Uterus (tissue), 3 donors: ENCODE measurements at regions not wholly inside any gene's neighbourhood (a gene's known extent, or its start where the extent isn't known, plus 50 kb on each side); places are given as distances from the start of the nearest gene placed in this dataset.

Source experiments
- DNase-seq, 2 donors: peaks; one replicate each; pipeline ENCODE4 v3.0.0-alpha.2; 2019 to 2020
- H3K27ac ChIP-seq, 2 donors: fragments of 200-600 bp; sonication (generic); 1 replicate in 1 of 2; 2 replicates in 1 of 2; pipeline ENCODE4 v1.5.1; 2016 to 2018
- H3K27me3 ChIP-seq, 2 donors: fragments of 200-600 bp; sonication (generic); one replicate each; pipeline ENCODE4 v1.5.1; 2018 to 2019; ENCODE audit warnings: control low read depth in 1 of 2
- H3K36me3 ChIP-seq, 2 donors: fragments of 200-600 bp; sonication (generic); one replicate each; pipeline ENCODE4 v1.5.1; 2019; ENCODE audit warnings: control low read depth in 1 of 2
- H3K4me1 ChIP-seq, 2 donors: fragments of 200-600 bp; sonication (generic); one replicate each; pipeline ENCODE4 v1.5.1; 2018 to 2019; ENCODE audit warnings: control low read depth in 1 of 2
- H3K4me3 ChIP-seq, 2 donors: fragments of 200-600 bp; sonication (generic); 1 replicate in 1 of 2; 2 replicates in 1 of 2; pipeline ENCODE4 v1.5.1; 2018 to 2019; ENCODE audit warnings: mild to moderate bottlenecking in 1 of 2
- H3K9me3 ChIP-seq, 2 donors: fragments of 200-600 bp; sonication (generic); one replicate each; pipeline ENCODE4 v1.5.1; 2019; ENCODE audit warnings: control low read depth in 1 of 2
- CTCF ChIP-seq, 4 experiments: fragments of 200-600 bp in 2 of 4; fragments of 450-650 bp in 2 of 4; sonication (generic) in 2 of 4; IDR thresholded peaks; one replicate each; pipeline ENCODE4 v1.5.1; 2016 to 2019; ENCODE audit warnings: antibody characterized with exemption in 4 of 4, mild to moderate bottlenecking in 2 of 4, moderate library complexity in 1 of 4
- POLR2A ChIP-seq, 2 donors: fragments of 450-650 bp; IDR thresholded peaks; one replicate each; pipeline ENCODE4 v1.6.1; 2016; ENCODE audit warnings: antibody characterized with exemption in 2 of 2, mild to moderate bottlenecking in 1 of 2, moderate library complexity in 1 of 2
- intact Hi-C: fragments of 100-400 bp; cut with DNase I; formaldehyde crosslinking; loops from one replicate; pipeline ENCODE4 v1.15.1; 2023; ENCODE audit warnings: low total_unique reads
- donor health status: DM: yes; HTN: yes; CAD: no.

GRCh38 chr5:60350794-60351193 lies 349.2 kb downstream of the DEPDC1B start:
- no peaks in the 10 kb centered on the region for H3K36me3 ChIP-seq
- no peaks in the 10 kb centered on the region for H3K9me3 ChIP-seq
- H3K4me3 ChIP-seq = no peak overlapping the region
- H3K27ac ChIP-seq = no peak overlapping the region
- intact Hi-C loops = no loop called here
- H3K4me1 ChIP-seq = no peaks in the 10 kb centered on the region
- H3K27me3 ChIP-seq = no peaks in the 10 kb centered on the region
- DNase-seq = no peak
- no peak for TF ChIP-seq CTCF (IDR thresholded peaks at IDR 0.05)
- TF ChIP-seq POLR2A (IDR thresholded peaks at IDR 0.05) = no peak

GRCh38 chr5:60349891-60350415 lies 350.0 kb downstream of the DEPDC1B start:
- intact Hi-C loops = no loop called here
- no peak for DNase-seq
- no peak for TF ChIP-seq CTCF (IDR thresholded peaks at IDR 0.05)
- TF ChIP-seq POLR2A (IDR thresholded peaks at IDR 0.05) = no peak
- Histone ChIP-seq H3K36me3 (no peaks in the 10 kb centered on the region), H3K9me3 (no peaks in the 10 kb centered on the region), H3K4me3 (no peak overlapping the region), H3K27ac (no peak overlapping the region), H3K27me3 (no peaks in the 10 kb centered on the region), H3K4me1 (no peaks in the 10 kb centered on the region)

GRCh38 chr5:60346393-60346792 lies 353.6 kb downstream of the DEPDC1B start:
- TF ChIP-seq CTCF (IDR thresholded peaks at IDR 0.05) = no peak
- no peak for TF ChIP-seq POLR2A (IDR thresholded peaks at IDR 0.05)
- Histone ChIP-seq H3K9me3 (no peaks in the 10 kb centered on the region), H3K4me1 (no peaks in the 10 kb centered on the region), H3K4me3 (no peak overlapping the region), H3K27ac (no peak overlapping the region), H3K36me3 (no peaks in the 10 kb centered on the region), H3K27me3 (no peaks in the 10 kb centered on the region)
- DNase-seq = no peak
- intact Hi-C loops = no loop called here

GRCh38 chr5:60343102-60343501 lies 356.9 kb downstream of the DEPDC1B start:
- no peak for DNase-seq
- no peaks in the 10 kb centered on the region for H3K36me3 ChIP-seq
- no peaks in the 10 kb centered on the region for H3K9me3 ChIP-seq
- TF ChIP-seq POLR2A (IDR thresholded peaks at IDR 0.05) (no peak), CTCF (IDR thresholded peaks at IDR 0.05) (no peak)
- no peaks in the 10 kb centered on the region for H3K27me3 ChIP-seq
- H3K4me3 ChIP-seq = no peak overlapping the region
- intact Hi-C loops = no loop called here
- no peaks in the 10 kb centered on the region for H3K4me1 ChIP-seq
- no peak overlapping the region for H3K27ac ChIP-seq

- Histone ChIP-seq H3K4me3 (no peak overlapping the region), H3K9me3 (no peaks in the 10 kb centered on the region), H3K27me3 (no peaks in the 10 kb centered on the region), H3K4me1 (no peaks in the 10 kb centered on the region), H3K27ac (no peak overlapping the region), H3K36me3 (no peaks in the 10 kb centered on the region)
- TF ChIP-seq CTCF (IDR thresholded peaks at IDR 0.05) (no peak), POLR2A (IDR thresholded peaks at IDR 0.05) (no peak)
- intact Hi-C loops = no loop called here
- DNase-seq = no peak
Observed at GRCh38 chr5:60340965-60341471, 358.9 kb downstream of the DEPDC1B start.
